Chondrocyte (in vitro differentiated cells): ENCODE measurements at regions not wholly inside any gene's neighbourhood (a gene's known extent, or its start where the extent isn't known, plus 50 kb on each side); places are given as distances from the start of the nearest gene placed in this dataset.
"Not testable (repeated sequence)": the region's sequence is repeated elsewhere in the genome, so short reads cannot be mapped to it uniquely, and the experiment has no call there.

Experiments used
- DNase-seq: peaks from one replicate; pipeline ENCODE4 v3.0.0; 2021; ENCODE audit warnings: mixed read lengths, low spot score
- H3K27ac Mint-ChIP-seq: one replicate; pipeline ENCODE4 v1.8.0; 2021; ENCODE audit warnings: mild to moderate bottlenecking, moderate library complexity, mixed read lengths; ENCODE audit not compliant: unreplicated experiment
- H3K27me3 Mint-ChIP-seq: 2 replicates; pipeline ENCODE4 v1.8.0; 2021; ENCODE audit warnings: low read depth, mixed read lengths
- H3K36me3 Mint-ChIP-seq: 2 replicates; pipeline ENCODE4 v1.8.0; 2021; ENCODE audit warnings: low read depth, mixed read lengths
- H3K4me1 Mint-ChIP-seq: 2 replicates; pipeline ENCODE4 v1.8.0; 2021; ENCODE audit warnings: low read depth, mild to moderate bottlenecking, mixed read lengths
- H3K4me3 Mint-ChIP-seq: one replicate; pipeline ENCODE4 v1.8.0; 2021; ENCODE audit warnings: mild to moderate bottlenecking, moderate library complexity, mixed read lengths; ENCODE audit not compliant: unreplicated experiment
- H3K9me3 Mint-ChIP-seq: 2 replicates; pipeline ENCODE4 v1.8.0; 2021; ENCODE audit warnings: low read depth, mixed read lengths
- CTCF ChIP-seq: fragments of 200-600 bp; sonication (generic); IDR thresholded peaks from 2 replicates; pipeline ENCODE4 v1.5.0; 2021; ENCODE audit warnings: antibody characterized with exemption, mild to moderate bottlenecking, moderate library complexity

- no peaks in the 10 kb centered on the region for H3K36me3 Mint-ChIP-seq
Measured at GRCh38 chr17:28256370-28256769, 62.6 kb upstream of the TMEM97 start.

GRCh38 chr17:28256881-28257280, 62.1 kb upstream of the TMEM97 start:
- Mint-ChIP-seq H3K36me3 (no peaks in the 10 kb centered on the region), H3K27ac (no peak overlapping the region), H3K27me3 (peaks cover 3% of the 10 kb centered on the region), H3K4me3 (no peak overlapping the region), H3K4me1 (peaks cover 2% of the 10 kb centered on the region), H3K9me3 (peaks cover 8% of the 10 kb centered on the region)
- no peak for DNase-seq
- TF ChIP-seq CTCF, result no peak

More at GRCh38 chr17:28256370-28256769, 62.6 kb upstream of the TMEM97 start:
- H3K27ac Mint-ChIP-seq, result no peak overlapping the region
- H3K27me3 Mint-ChIP-seq, result peaks cover 6% of the 10 kb centered on the region
- H3K4me3 Mint-ChIP-seq, result no peak overlapping the region
- DNase-seq, result no peak
- no peak for TF ChIP-seq CTCF
- peaks cover 7% of the 10 kb centered on the region for H3K4me1 Mint-ChIP-seq
- peaks cover 3% of the 10 kb centered on the region for H3K9me3 Mint-ChIP-seq

GRCh38 chr17:28258347-28258887, 60.6 kb upstream of the TMEM97 start:
- no peak for TF ChIP-seq CTCF
- no peaks in the 10 kb centered on the region for H3K4me1 Mint-ChIP-seq
- no peaks in the 10 kb centered on the region for H3K36me3 Mint-ChIP-seq
- peaks cover 20% of the 10 kb centered on the region for H3K9me3 Mint-ChIP-seq
- H3K27ac Mint-ChIP-seq, result no peak overlapping the region
- peaks cover 3% of the 10 kb centered on the region for H3K27me3 Mint-ChIP-seq
- DNase-seq, result no peak
- H3K4me3 Mint-ChIP-seq, result no peak overlapping the region

- H3K27ac Mint-ChIP-seq, result no peak overlapping the region
- H3K4me1 Mint-ChIP-seq, result peaks cover 6% of the 10 kb centered on the region
- no peak for DNase-seq
- no peaks in the 10 kb centered on the region for H3K36me3 Mint-ChIP-seq
- TF ChIP-seq CTCF, result no peak
- H3K27me3 Mint-ChIP-seq, result peaks cover 1% of the 10 kb centered on the region
- no peak overlapping the region for H3K4me3 Mint-ChIP-seq
- peaks cover 22% of the 10 kb centered on the region for H3K9me3 Mint-ChIP-seq
Measured at GRCh38 chr17:28261219-28261618, 57.8 kb upstream of the TMEM97 start.

GRCh38 chr17:28262123-28262745, 56.8 kb upstream of the TMEM97 start:
- H3K27ac Mint-ChIP-seq, H3K36me3 Mint-ChIP-seq, H3K4me1 Mint-ChIP-seq, H3K4me3 Mint-ChIP-seq, H3K27me3 Mint-ChIP-seq, DNase-seq: not testable (repeated sequence)
- H3K9me3 Mint-ChIP-seq, result peaks cover 22% of the 10 kb centered on the region

GRCh38 chr17:28264902-28265548, 54.0 kb upstream of the TMEM97 start:
- DNase-seq, H3K4me1 Mint-ChIP-seq, H3K36me3 Mint-ChIP-seq, H3K4me3 Mint-ChIP-seq, H3K27me3 Mint-ChIP-seq, H3K27ac Mint-ChIP-seq: not testable (repeated sequence)
- peaks cover 28% of the 10 kb centered on the region for H3K9me3 Mint-ChIP-seq

- peaks cover 28% of the 10 kb centered on the region for H3K9me3 Mint-ChIP-seq
- H3K27me3 Mint-ChIP-seq, H3K4me3 Mint-ChIP-seq, H3K27ac Mint-ChIP-seq, H3K36me3 Mint-ChIP-seq, DNase-seq, H3K4me1 Mint-ChIP-seq: not testable (repeated sequence)
Measured at GRCh38 chr17:28265856-28266546, 53.0 kb upstream of the TMEM97 start.

- not testable (repeated sequence) for H3K36me3 Mint-ChIP-seq, H3K4me3 Mint-ChIP-seq, H3K27ac Mint-ChIP-seq, H3K27me3 Mint-ChIP-seq, DNase-seq, H3K4me1 Mint-ChIP-seq
- H3K9me3 Mint-ChIP-seq, result peaks cover 23% of the 10 kb centered on the region
Measured at GRCh38 chr17:28266547-28266920, 52.5 kb upstream of the TMEM97 start.
